Kidney epithelial cell (primary cell): ENCODE measurements at regions not wholly inside any gene's neighbourhood (a gene's known extent, or its start where the extent isn't known, plus 50 kb on each side); places are given as distances from the start of the nearest gene placed in this dataset.

Experiments
- DNase-seq: peaks from one replicate; pipeline ENCODE4 v3.0.0-alpha.2; 2010; ENCODE audit warnings: low read depth
- H3K27me3 ChIP-seq: 2 replicates; pipeline ENCODE4 v1.6.0; 2011; ENCODE audit warnings: low read length; ENCODE audit not compliant: control insufficient read depth, insufficient read depth
- H3K36me3 ChIP-seq: 2 replicates; pipeline ENCODE4 v1.5.1; 2011; ENCODE audit warnings: low read length; ENCODE audit not compliant: control insufficient read depth, insufficient read depth
- H3K4me3 ChIP-seq: 2 replicates; pipeline ENCODE4 v1.5.1; 2011; ENCODE audit warnings: low read depth, mild to moderate bottlenecking, control low read depth, low read length
- TF ChIP-seq, protein P1 (sequence below): IDR thresholded peaks from 2 replicates; pipeline ENCODE4 v1.5.1; 2011; ENCODE audit warnings: mild to moderate bottlenecking, moderate library complexity, low read length, control low read depth, inconsistent platforms; ENCODE audit not compliant: insufficient read depth, poor library complexity, severe bottlenecking

GRCh38 chr3:17848102-17848501, 105.7 kb upstream of the TBC1D5 start:
- DNase-seq: no peak
- H3K36me3 ChIP-seq: no peaks in the 10 kb centered on the region
- no peak overlapping the region for H3K4me3 ChIP-seq
- no peaks in the 10 kb centered on the region for H3K27me3 ChIP-seq
- TF ChIP-seq, protein P1, sequence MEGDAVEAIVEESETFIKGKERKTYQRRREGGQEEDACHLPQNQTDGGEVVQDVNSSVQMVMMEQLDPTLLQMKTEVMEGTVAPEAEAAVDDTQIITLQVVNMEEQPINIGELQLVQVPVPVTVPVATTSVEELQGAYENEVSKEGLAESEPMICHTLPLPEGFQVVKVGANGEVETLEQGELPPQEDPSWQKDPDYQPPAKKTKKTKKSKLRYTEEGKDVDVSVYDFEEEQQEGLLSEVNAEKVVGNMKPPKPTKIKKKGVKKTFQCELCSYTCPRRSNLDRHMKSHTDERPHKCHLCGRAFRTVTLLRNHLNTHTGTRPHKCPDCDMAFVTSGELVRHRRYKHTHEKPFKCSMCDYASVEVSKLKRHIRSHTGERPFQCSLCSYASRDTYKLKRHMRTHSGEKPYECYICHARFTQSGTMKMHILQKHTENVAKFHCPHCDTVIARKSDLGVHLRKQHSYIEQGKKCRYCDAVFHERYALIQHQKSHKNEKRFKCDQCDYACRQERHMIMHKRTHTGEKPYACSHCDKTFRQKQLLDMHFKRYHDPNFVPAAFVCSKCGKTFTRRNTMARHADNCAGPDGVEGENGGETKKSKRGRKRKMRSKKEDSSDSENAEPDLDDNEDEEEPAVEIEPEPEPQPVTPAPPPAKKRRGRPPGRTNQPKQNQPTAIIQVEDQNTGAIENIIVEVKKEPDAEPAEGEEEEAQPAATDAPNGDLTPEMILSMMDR: no peak

- H3K4me3 ChIP-seq: no peak overlapping the region
- no peak for DNase-seq
These were observed 104.7 kb upstream of the TBC1D5 start for GRCh38 chr3:17847156-17847555.

GRCh38 chr3:17846466-17846865, 104.0 kb upstream of the TBC1D5 start:
- TF ChIP-seq, protein P1: no peak
- no peak overlapping the region for H3K4me3 ChIP-seq
- H3K27me3 ChIP-seq: no peaks in the 10 kb centered on the region
- H3K36me3 ChIP-seq: no peaks in the 10 kb centered on the region
- no peak for DNase-seq

More at GRCh38 chr3:17847156-17847555, 104.7 kb upstream of the TBC1D5 start:
- Histone ChIP-seq H3K36me3 (no peaks in the 10 kb centered on the region), H3K27me3 (no peaks in the 10 kb centered on the region)
- TF ChIP-seq, protein P1: no peak

- H3K27me3 ChIP-seq: no peaks in the 10 kb centered on the region
- TF ChIP-seq, protein P1: no peak
- no peak overlapping the region for H3K4me3 ChIP-seq
- H3K36me3 ChIP-seq: no peaks in the 10 kb centered on the region
- no peak for DNase-seq
These were observed 102.8 kb upstream of the TBC1D5 start for GRCh38 chr3:17845026-17845812.

DNA sequence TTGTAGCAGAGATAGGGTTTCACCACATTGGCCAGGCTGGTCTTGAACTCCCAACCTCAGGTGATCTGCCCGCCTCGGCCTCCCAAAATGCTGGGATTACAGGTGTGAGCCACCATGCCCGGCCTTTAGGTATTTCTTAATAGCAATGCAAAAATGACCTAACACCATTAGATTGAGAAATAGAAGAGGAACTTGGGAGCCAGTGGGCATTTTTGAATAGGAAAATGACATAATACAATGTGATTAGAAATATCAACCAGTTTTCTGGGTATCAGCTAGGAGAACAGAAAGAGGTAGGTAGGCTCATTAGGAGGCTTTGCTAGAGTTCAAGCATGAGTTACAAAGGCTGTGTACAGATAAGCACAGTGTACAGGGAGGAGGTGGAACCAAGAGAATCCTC, 101.8 kb upstream of the TBC1D5 start:
- TF ChIP-seq, protein P1: no peak
- no peaks in the 10 kb centered on the region for H3K36me3 ChIP-seq
- no peak overlapping the region for H3K4me3 ChIP-seq
- H3K27me3 ChIP-seq: no peaks in the 10 kb centered on the region
- DNase-seq: no peak
